ENCODE measurements at regions not wholly inside any gene's neighbourhood (a gene's known extent, or its start where the extent isn't known, plus 50 kb on each side); places are given as distances from the start of the nearest gene placed in this dataset.

DNA sequence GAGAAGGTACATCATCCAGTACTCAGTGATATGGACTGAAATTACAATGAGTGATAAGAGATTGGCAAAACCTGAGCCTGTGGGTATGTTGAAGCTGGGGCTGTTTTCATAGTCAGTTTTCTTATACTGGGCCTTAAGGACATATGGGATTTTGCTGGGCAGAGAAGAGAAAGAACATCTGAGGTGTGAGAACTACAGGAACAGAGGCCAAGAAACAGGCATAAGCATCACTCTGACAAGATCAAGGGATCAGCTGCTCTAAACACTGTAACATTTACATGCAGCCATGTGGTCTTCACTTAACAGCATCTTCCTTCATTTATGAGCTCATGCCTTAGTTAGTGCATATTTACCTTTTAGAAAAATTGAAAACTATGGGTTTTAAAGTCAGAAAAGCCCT, 220.0 kb downstream of the TRIM36 start:
- H3K9ac ChIP-seq (ENCODE audit: low read depth in 1 of 2, low read length in 2 of 2), result no peak overlapping the region
- H3K9me3 ChIP-seq (ENCODE audit: control insufficient read depth in 4 of 4, low read length in 3 of 4), result peaks cover 0 to 2% (median 0%) of the 10 kb centered on the region in 4 donors
- no peak for DNase-seq (ENCODE audit: low spot score)
- no peak overlapping the region for H3K27ac ChIP-seq (ENCODE audit: low read depth in 1 of 2, low read length in 2 of 2)
- TF ChIP-seq RXRA (IDR thresholded peaks at IDR 0.05) (no peak), FOXA2 (IDR thresholded peaks at IDR 0.05) (no peak), EGR1 (IDR thresholded peaks at IDR 0.05; ENCODE audit: low read depth in 2 of 2) (no peak), YY1 (IDR thresholded peaks at IDR 0.05) (no peak), JUND (IDR thresholded peaks at IDR 0.05) (no peak), HNF4G (IDR thresholded peaks at IDR 0.05) (no peak), RAD21 (IDR thresholded peaks at IDR 0.05) (no peak), SP1 (IDR thresholded peaks at IDR 0.05) (no peak), TAF1 (conservative IDR thresholded peaks at IDR 0.05) (no peak), GABPA (IDR thresholded peaks at IDR 0.05 in 1 of 2, conservative IDR thresholded peaks at IDR 0.05 in 1 of 2) (no peak)
- TF ChIP-seq, protein P1, sequence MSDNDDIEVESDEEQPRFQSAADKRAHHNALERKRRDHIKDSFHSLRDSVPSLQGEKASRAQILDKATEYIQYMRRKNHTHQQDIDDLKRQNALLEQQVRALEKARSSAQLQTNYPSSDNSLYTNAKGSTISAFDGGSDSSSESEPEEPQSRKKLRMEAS (IDR thresholded peaks at IDR 0.05), result no peak
- TF ChIP-seq, protein P2, sequence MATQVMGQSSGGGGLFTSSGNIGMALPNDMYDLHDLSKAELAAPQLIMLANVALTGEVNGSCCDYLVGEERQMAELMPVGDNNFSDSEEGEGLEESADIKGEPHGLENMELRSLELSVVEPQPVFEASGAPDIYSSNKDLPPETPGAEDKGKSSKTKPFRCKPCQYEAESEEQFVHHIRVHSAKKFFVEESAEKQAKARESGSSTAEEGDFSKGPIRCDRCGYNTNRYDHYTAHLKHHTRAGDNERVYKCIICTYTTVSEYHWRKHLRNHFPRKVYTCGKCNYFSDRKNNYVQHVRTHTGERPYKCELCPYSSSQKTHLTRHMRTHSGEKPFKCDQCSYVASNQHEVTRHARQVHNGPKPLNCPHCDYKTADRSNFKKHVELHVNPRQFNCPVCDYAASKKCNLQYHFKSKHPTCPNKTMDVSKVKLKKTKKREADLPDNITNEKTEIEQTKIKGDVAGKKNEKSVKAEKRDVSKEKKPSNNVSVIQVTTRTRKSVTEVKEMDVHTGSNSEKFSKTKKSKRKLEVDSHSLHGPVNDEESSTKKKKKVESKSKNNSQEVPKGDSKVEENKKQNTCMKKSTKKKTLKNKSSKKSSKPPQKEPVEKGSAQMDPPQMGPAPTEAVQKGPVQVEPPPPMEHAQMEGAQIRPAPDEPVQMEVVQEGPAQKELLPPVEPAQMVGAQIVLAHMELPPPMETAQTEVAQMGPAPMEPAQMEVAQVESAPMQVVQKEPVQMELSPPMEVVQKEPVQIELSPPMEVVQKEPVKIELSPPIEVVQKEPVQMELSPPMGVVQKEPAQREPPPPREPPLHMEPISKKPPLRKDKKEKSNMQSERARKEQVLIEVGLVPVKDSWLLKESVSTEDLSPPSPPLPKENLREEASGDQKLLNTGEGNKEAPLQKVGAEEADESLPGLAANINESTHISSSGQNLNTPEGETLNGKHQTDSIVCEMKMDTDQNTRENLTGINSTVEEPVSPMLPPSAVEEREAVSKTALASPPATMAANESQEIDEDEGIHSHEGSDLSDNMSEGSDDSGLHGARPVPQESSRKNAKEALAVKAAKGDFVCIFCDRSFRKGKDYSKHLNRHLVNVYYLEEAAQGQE (IDR thresholded peaks at IDR 0.05), result no peak
- TF ChIP-seq, protein P3, sequence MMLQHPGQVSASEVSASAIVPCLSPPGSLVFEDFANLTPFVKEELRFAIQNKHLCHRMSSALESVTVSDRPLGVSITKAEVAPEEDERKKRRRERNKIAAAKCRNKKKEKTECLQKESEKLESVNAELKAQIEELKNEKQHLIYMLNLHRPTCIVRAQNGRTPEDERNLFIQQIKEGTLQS (IDR thresholded peaks at IDR 0.05), result no peak
- H3K27me3 ChIP-seq (ENCODE audit: control insufficient read depth in 4 of 4, insufficient read depth in 4 of 4, low read length in 3 of 4), result no peaks in the 10 kb centered on the region
- H3K36me3 ChIP-seq (ENCODE audit: control insufficient read depth in 4 of 4, insufficient read depth in 3 of 4, low read depth in 1 of 4, low read length in 3 of 4), result no peaks in the 10 kb centered on the region
- H3K4me3 ChIP-seq (ENCODE audit: low read depth in 1 of 3, low read length in 3 of 3), result no peak overlapping the region
- no peaks in the 10 kb centered on the region for H3K4me1 ChIP-seq (ENCODE audit: control insufficient read depth in 4 of 4, insufficient read depth in 4 of 4, low read length in 3 of 4)

DNA sequence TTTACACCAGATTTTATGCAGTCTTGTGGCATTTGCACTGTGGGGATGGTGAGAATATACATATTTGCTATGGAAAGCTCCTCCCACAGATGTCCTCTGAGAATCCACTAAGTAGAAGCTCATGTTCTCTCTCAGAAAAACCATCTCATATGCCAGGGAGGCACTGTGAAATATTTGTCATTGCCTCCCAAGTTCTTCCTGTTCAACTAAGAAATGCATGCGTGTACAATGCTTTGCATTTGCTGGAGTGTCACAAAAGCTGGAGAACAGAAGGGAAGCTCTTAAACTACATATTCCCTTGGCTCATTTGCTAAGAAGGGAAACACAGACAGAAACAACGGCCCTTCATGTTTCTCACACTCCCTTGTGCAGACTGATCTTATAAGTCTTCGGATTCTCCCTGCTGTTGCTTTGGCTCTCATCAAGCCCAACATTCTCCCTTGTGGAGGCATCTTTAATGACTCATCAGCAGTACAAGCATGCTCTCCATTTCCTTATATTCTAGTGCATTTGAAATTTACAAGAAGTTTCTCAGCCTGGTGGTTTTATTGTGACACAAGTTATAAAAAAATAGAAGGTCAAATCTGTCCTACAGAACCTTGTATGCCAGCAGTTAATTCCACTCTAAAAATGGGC, 220.6 kb downstream of the TRIM36 start:
- Histone ChIP-seq H3K4me3 (ENCODE audit: low read depth in 1 of 3, low read length in 3 of 3) (no peak overlapping the region), H3K27ac (ENCODE audit: low read depth in 1 of 2, low read length in 2 of 2) (no peak overlapping the region), H3K9me3 (ENCODE audit: control insufficient read depth in 4 of 4, low read length in 3 of 4) (peaks cover 0 to 2% (median 0%) of the 10 kb centered on the region in 4 donors), H3K4me1 (ENCODE audit: control insufficient read depth in 4 of 4, insufficient read depth in 4 of 4, low read length in 3 of 4) (no peaks in the 10 kb centered on the region), H3K27me3 (ENCODE audit: control insufficient read depth in 4 of 4, insufficient read depth in 4 of 4, low read length in 3 of 4) (no peaks in the 10 kb centered on the region), H3K36me3 (ENCODE audit: control insufficient read depth in 4 of 4, insufficient read depth in 3 of 4, low read depth in 1 of 4, low read length in 3 of 4) (no peaks in the 10 kb centered on the region), H3K9ac (ENCODE audit: low read depth in 1 of 2, low read length in 2 of 2) (no peak overlapping the region)
- WGBS, result 78% methylated on average over 3 of the region's 3 CpGs
- DNase-seq (ENCODE audit: low spot score), result no peak
- TF ChIP-seq, protein P1 (IDR thresholded peaks at IDR 0.05), result no peak
- TF ChIP-seq NR2F2 (IDR thresholded peaks at IDR 0.05) (no peak), RXRA (IDR thresholded peaks at IDR 0.05) (no peak), YY1 (IDR thresholded peaks at IDR 0.05) (no peak), HNF4G (IDR thresholded peaks at IDR 0.05) (no peak), EGR1 (IDR thresholded peaks at IDR 0.05; ENCODE audit: low read depth in 2 of 2) (no peak), RAD21 (IDR thresholded peaks at IDR 0.05) (no peak), JUND (IDR thresholded peaks at IDR 0.05) (no peak), TAF1 (conservative IDR thresholded peaks at IDR 0.05) (no peak), SP1 (IDR thresholded peaks at IDR 0.05) (no peak), GABPA (IDR thresholded peaks at IDR 0.05 in 1 of 2, conservative IDR thresholded peaks at IDR 0.05 in 1 of 2) (no peak), FOXA1 (IDR thresholded peaks at IDR 0.05) (no peak), HNF4A (conservative IDR thresholded peaks at IDR 0.05) (no peak), FOXA2 (IDR thresholded peaks at IDR 0.05) (no peak)
- TF ChIP-seq, protein P4, sequence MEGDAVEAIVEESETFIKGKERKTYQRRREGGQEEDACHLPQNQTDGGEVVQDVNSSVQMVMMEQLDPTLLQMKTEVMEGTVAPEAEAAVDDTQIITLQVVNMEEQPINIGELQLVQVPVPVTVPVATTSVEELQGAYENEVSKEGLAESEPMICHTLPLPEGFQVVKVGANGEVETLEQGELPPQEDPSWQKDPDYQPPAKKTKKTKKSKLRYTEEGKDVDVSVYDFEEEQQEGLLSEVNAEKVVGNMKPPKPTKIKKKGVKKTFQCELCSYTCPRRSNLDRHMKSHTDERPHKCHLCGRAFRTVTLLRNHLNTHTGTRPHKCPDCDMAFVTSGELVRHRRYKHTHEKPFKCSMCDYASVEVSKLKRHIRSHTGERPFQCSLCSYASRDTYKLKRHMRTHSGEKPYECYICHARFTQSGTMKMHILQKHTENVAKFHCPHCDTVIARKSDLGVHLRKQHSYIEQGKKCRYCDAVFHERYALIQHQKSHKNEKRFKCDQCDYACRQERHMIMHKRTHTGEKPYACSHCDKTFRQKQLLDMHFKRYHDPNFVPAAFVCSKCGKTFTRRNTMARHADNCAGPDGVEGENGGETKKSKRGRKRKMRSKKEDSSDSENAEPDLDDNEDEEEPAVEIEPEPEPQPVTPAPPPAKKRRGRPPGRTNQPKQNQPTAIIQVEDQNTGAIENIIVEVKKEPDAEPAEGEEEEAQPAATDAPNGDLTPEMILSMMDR (IDR thresholded peaks at IDR 0.05; ENCODE audit: low read depth, low read length, missing input control), result no peak
- TF ChIP-seq, protein P5, sequence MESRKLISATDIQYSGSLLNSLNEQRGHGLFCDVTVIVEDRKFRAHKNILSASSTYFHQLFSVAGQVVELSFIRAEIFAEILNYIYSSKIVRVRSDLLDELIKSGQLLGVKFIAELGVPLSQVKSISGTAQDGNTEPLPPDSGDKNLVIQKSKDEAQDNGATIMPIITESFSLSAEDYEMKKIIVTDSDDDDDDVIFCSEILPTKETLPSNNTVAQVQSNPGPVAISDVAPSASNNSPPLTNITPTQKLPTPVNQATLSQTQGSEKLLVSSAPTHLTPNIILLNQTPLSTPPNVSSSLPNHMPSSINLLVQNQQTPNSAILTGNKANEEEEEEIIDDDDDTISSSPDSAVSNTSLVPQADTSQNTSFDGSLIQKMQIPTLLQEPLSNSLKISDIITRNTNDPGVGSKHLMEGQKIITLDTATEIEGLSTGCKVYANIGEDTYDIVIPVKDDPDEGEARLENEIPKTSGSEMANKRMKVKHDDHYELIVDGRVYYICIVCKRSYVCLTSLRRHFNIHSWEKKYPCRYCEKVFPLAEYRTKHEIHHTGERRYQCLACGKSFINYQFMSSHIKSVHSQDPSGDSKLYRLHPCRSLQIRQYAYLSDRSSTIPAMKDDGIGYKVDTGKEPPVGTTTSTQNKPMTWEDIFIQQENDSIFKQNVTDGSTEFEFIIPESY (IDR thresholded peaks at IDR 0.05), result no peak
- TF ChIP-seq, protein P3 (IDR thresholded peaks at IDR 0.05), result no peak
- TF ChIP-seq, protein P2 (IDR thresholded peaks at IDR 0.05), result no peak

Measured in liver (tissue), 8 donors.